ENCODE measurements at regions not wholly inside any gene's neighbourhood (a gene's known extent, or its start where the extent isn't known, plus 50 kb on each side); places are given as distances from the start of the nearest gene placed in this dataset.
"Not testable (repeated sequence)": the region's sequence is repeated elsewhere in the genome, so short reads cannot be mapped to it uniquely, and the experiment has no call there.

DNA sequence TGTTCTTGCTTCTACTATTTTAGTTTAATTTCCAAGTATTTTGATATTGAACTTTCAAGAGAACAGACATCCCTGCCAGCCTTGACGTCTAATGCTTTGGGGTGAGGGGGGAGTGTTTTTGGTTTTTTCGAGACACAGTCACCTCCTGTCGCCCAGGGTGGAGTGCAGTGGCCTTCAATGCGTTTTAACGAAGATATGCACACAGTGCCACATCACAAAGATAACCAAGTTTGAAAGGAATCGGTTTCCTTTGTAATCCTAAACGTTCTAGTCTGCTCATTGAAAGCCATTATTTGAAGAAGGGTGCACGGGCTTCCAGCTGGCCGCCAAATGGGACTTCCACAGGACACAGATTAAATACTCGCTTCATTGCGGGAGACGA is 52.3 kb downstream of the PPIAL4A start:
- TF ChIP-seq, protein P1, sequence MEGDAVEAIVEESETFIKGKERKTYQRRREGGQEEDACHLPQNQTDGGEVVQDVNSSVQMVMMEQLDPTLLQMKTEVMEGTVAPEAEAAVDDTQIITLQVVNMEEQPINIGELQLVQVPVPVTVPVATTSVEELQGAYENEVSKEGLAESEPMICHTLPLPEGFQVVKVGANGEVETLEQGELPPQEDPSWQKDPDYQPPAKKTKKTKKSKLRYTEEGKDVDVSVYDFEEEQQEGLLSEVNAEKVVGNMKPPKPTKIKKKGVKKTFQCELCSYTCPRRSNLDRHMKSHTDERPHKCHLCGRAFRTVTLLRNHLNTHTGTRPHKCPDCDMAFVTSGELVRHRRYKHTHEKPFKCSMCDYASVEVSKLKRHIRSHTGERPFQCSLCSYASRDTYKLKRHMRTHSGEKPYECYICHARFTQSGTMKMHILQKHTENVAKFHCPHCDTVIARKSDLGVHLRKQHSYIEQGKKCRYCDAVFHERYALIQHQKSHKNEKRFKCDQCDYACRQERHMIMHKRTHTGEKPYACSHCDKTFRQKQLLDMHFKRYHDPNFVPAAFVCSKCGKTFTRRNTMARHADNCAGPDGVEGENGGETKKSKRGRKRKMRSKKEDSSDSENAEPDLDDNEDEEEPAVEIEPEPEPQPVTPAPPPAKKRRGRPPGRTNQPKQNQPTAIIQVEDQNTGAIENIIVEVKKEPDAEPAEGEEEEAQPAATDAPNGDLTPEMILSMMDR (IDR thresholded peaks at IDR 0.05 in 8 of 11, conservative IDR thresholded peaks at IDR 0.05 in 3 of 11): not testable (repeated sequence)
- TF ChIP-seq POLR2A (IDR thresholded peaks at IDR 0.05): not testable (repeated sequence)
